Activated naive CD4-positive, alpha-beta T cell treated with anti-CD3 and anti-CD28 coated beads for 36 hours (primary cell): ENCODE measurements at regions not wholly inside any gene's neighbourhood (a gene's known extent, or its start where the extent isn't known, plus 50 kb on each side); places are given as distances from the start of the nearest gene placed in this dataset.

Experiments
- CTCF ChIA-PET: fragments of 350-600 bp; sonication (Branson Sonifier 250); formaldehyde crosslinking; loops from one replicate; lab custom pipeline; 2021; ENCODE audit warnings: antibody characterized with exemption; lab: Charles Lee
- DNase-seq: peaks from one replicate; pipeline ENCODE4 v3.0.0-alpha.2; 2020
- H3K27ac Mint-ChIP-seq: one replicate; pipeline ENCODE4 v1.8.0; 2021; ENCODE audit warnings: mild to moderate bottlenecking, mixed read lengths
- H3K27me3 Mint-ChIP-seq: one replicate; pipeline ENCODE4 v1.8.0; 2021; ENCODE audit warnings: low read depth, mixed read lengths
- H3K36me3 Mint-ChIP-seq: one replicate; pipeline ENCODE4 v1.8.0; 2021; ENCODE audit warnings: low read depth, mixed read lengths
- H3K4me1 Mint-ChIP-seq: one replicate; pipeline ENCODE4 v1.8.0; 2021; ENCODE audit warnings: low read depth, mixed read lengths
- H3K4me3 Mint-ChIP-seq: one replicate; pipeline ENCODE4 v1.8.0; 2021; ENCODE audit warnings: mild to moderate bottlenecking, moderate library complexity, mixed read lengths
- H3K9me3 Mint-ChIP-seq: one replicate; pipeline ENCODE4 v1.8.0; 2021; ENCODE audit warnings: mixed read lengths
- intact Hi-C: fragments of 100-400 bp; cut with micrococcal nuclease; formaldehyde crosslinking; loops from one replicate; pipeline ENCODE4 v1.15.1; 2023

DNA sequence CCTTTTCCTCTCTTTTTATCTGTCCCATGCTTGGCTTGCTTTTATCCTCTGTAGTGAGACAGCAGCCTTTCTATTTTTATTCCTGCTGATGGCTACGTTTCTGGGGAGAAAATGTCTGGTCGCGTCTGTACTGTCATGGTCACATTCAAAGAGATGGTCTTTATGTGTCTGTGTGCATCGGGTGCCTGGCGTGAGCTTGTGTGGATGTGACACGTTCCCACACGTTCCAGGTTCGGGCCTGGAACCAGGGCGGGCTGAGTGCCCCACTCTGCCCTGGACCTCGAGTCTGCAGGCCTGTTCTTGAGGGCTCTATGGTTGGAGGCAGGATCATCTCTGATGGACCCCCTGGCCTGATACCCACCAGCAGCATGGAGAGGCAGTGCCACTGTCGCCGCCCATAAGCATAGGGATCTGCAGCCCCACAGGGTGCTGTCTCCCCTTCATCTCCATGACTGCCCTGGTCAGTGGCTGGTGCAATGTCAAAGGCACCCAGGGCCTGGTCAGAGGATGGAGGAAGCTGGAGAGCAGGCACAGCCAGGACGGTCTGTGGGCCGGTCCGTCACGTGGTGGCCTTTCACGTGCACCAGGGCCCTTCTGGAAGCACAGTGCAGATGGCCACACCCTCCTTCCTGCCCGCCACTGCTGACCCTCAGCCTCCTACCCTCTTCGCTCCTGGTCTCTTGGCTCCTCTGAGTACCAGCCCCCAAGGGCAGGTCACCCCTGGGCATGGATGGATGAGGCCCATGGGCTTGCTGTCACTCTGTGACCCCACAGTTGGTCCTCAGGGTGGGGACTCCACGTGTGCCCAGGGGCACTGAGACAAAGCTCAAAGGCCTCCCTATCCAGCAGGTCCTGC is 149.2 kb upstream of the TWIST2 start:
- no peaks in the 10 kb centered on the region for H3K4me1 Mint-ChIP-seq
- H3K9me3 Mint-ChIP-seq = no peaks in the 10 kb centered on the region
- no peak overlapping the region for H3K4me3 Mint-ChIP-seq
- intact Hi-C loops = no loop called here
- no peak overlapping the region for H3K27ac Mint-ChIP-seq
- no peaks in the 10 kb centered on the region for H3K27me3 Mint-ChIP-seq
- H3K36me3 Mint-ChIP-seq = no peaks in the 10 kb centered on the region
- no peak for DNase-seq
- CTCF ChIA-PET = no interaction called here

DNA sequence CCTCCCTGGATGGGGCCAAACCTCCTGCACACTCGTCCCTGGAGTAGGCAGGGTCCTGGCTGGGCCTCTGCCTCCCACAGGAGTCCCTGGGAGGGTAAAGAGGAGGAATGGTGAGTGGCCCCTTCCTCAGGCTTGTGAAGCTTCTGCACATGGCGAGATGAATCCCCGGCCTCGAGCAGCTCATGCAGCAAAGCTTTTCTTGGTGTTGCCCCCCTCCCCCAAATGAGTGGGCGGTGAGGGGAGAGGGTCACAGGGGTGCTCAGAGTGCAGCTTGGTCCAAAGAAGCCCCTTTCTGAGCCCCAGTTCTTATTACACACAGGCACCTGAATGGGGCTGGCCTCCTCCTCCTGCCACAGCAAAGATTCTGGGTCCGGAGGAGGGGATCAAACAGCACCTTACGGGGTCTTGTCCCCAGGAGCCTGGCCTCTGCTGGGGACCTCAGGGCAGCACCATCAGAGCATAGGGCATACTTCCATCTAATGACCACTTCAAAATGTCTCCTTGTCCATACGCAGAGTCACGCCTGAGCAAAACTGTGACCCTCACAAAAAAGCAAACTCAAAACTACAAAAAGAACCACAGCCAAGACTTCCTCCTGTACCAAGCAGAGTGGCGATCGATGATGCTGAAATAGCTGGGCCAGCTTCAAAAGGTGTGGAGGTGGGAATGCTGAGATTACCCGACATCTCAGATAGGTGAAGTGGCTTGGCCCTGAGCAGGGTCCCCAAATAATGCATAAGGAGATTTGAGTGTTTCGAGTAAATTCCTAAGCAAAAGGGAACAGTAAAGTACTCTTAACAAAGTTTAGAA is 148.4 kb upstream of the TWIST2 start:
- CTCF ChIA-PET = no interaction called here
- no peak overlapping the region for H3K4me3 Mint-ChIP-seq
- H3K9me3 Mint-ChIP-seq = no peaks in the 10 kb centered on the region
- no peak overlapping the region for H3K27ac Mint-ChIP-seq
- no peaks in the 10 kb centered on the region for H3K4me1 Mint-ChIP-seq
- H3K36me3 Mint-ChIP-seq = no peaks in the 10 kb centered on the region
- DNase-seq = no peak
- intact Hi-C loops = no loop called here
- H3K27me3 Mint-ChIP-seq = no peaks in the 10 kb centered on the region

DNA sequence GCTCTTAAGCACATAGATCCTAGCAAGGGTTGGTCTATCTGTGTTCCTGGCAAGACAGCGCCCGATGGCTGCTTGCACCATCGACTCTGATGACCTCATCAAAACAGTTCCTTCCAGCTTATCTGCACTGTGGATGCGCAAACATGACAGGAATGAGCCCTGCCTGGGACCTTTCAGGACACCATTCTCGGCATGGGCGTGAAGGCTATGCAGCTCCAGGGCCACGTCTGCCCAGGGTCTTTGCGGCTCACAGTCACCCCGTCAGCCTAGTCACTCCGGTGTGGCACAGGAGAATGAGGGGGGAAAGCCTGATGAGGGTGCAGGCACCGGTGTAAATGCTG is 147.8 kb upstream of the TWIST2 start:
- CTCF ChIA-PET = no interaction called here
- DNase-seq = no peak
- Mint-ChIP-seq H3K4me3 (no peak overlapping the region), H3K27ac (no peak overlapping the region), H3K4me1 (no peaks in the 10 kb centered on the region), H3K36me3 (no peaks in the 10 kb centered on the region), H3K9me3 (no peaks in the 10 kb centered on the region), H3K27me3 (no peaks in the 10 kb centered on the region)
- intact Hi-C loops = no loop called here

DNA sequence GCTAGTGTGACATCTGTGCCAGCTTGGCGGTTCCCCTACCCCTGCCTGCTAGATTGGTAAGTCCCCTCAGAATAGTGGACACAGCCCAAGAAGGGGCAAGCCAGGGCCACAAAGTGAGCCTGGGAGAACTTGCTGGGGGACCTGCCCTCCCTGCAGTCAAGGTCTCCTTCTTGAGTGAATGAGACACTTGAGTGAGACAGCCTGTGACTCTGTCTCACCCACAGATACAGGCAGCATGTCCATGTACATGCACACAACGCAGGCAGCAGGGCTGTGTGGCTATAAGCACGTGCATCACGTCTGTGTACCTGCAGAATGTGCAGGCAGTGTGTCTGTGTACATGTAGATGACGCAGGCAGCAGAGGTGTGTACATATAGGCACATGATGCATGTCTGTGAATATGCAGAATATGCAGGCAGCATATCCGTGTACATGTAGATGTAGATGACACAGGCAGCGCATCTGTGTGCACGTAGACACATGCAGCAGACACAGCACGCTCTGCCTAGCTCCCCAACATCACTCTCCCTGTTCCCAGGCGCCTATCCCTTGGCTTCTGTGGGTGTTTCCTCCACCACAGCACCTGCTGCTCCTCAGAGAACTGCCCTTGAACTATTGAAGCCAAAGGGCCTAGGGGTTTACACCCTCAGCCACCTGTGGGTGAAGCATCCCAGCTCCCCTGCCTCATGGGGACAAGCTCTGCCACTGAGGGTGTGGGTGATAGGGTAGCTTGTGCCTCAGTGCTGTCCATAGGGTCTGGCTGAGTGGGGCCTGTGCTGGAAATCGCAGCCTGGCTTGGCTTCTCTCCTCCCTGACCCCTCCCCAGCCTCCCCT is 147.2 kb upstream of the TWIST2 start:
- no peaks in the 10 kb centered on the region for H3K9me3 Mint-ChIP-seq
- intact Hi-C loops = no loop called here
- no peaks in the 10 kb centered on the region for H3K36me3 Mint-ChIP-seq
- no peak overlapping the region for H3K27ac Mint-ChIP-seq
- H3K4me1 Mint-ChIP-seq = no peaks in the 10 kb centered on the region
- DNase-seq = no peak
- no peaks in the 10 kb centered on the region for H3K27me3 Mint-ChIP-seq
- CTCF ChIA-PET = no interaction called here
- no peak overlapping the region for H3K4me3 Mint-ChIP-seq

DNA sequence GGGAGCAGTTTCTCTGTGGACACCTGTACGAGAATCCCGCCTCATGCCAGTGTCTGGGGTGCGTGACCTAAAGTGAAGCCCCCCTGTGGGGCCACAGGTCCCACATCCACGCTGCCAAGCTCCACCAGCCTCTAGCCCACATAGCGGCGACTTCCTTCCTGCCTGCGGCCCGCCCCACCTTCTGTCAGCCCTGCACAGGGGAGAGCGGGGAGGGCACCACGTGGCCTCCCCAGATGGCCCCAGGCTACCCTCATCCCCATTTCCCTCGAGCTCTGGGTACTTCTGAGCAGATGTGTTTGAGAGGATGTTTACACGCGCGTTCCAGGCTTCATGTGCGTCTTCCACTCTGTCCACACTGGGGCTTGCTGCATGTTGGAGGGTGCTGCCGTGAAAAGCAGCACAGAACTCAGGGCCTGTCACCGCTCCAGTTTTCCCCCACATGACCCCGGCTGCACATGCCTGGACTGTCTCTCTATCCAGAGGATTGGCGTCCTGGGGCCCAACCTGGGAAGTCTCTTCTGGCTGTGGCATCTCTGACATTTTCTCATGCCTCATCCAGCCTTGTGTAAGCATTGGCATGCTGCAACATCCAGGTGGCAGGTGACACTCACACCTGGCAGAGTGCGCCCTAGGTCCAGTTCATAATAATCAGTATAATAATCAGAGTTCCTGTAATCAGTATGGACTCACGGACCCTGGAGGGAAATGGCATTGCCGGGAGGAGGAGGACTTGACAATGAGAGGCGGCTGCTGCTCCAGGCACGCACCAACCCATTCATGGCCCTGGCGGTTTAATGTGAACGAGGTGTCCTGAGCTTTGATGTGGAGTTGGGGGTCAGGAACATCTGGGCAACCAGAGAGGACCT is 146.3 kb upstream of the TWIST2 start:
- CTCF ChIA-PET = no interaction called here
- H3K4me1 Mint-ChIP-seq = no peaks in the 10 kb centered on the region
- no peak overlapping the region for H3K4me3 Mint-ChIP-seq
- H3K27me3 Mint-ChIP-seq = no peaks in the 10 kb centered on the region
- DNase-seq = no peak
- H3K27ac Mint-ChIP-seq = no peak overlapping the region
- no peaks in the 10 kb centered on the region for H3K36me3 Mint-ChIP-seq
- intact Hi-C loops = no loop called here
- no peaks in the 10 kb centered on the region for H3K9me3 Mint-ChIP-seq

GRCh38 chr2:238702276-238703052 is 145.4 kb upstream of the TWIST2 start:
- no peaks in the 10 kb centered on the region for H3K9me3 Mint-ChIP-seq
- CTCF ChIA-PET = no interaction called here
- H3K4me1 Mint-ChIP-seq = no peaks in the 10 kb centered on the region
- no peak overlapping the region for H3K4me3 Mint-ChIP-seq
- intact Hi-C loops = no loop called here
- no peak for DNase-seq
- H3K36me3 Mint-ChIP-seq = no peaks in the 10 kb centered on the region
- H3K27ac Mint-ChIP-seq = no peak overlapping the region
- no peaks in the 10 kb centered on the region for H3K27me3 Mint-ChIP-seq

- intact Hi-C loops = no loop called here
- Mint-ChIP-seq H3K27ac (no peak overlapping the region), H3K27me3 (no peaks in the 10 kb centered on the region), H3K4me3 (no peak overlapping the region), H3K36me3 (no peaks in the 10 kb centered on the region), H3K4me1 (no peaks in the 10 kb centered on the region), H3K9me3 (no peaks in the 10 kb centered on the region)
- DNase-seq = no peak
- CTCF ChIA-PET = no interaction called here
These were observed 144.9 kb upstream of the TWIST2 start for GRCh38 chr2:238703053-238703415.

GRCh38 chr2:238703436-238703835 is 144.4 kb upstream of the TWIST2 start:
- no peak for DNase-seq
- H3K9me3 Mint-ChIP-seq = no peaks in the 10 kb centered on the region
- intact Hi-C loops = no loop called here
- H3K27me3 Mint-ChIP-seq = no peaks in the 10 kb centered on the region
- no peaks in the 10 kb centered on the region for H3K4me1 Mint-ChIP-seq
- no peak overlapping the region for H3K4me3 Mint-ChIP-seq
- no peak overlapping the region for H3K27ac Mint-ChIP-seq
- CTCF ChIA-PET = no interaction called here
- no peaks in the 10 kb centered on the region for H3K36me3 Mint-ChIP-seq

- CTCF ChIA-PET = interaction anchor here (1.1 kb wide), 1 partner anchor 15 kb away, joined by 3 read pairs; no protein-coding TSS in a partner anchor
- no peaks in the 10 kb centered on the region for H3K9me3 Mint-ChIP-seq
- intact Hi-C loops = no loop called here
- peaks cover 3% of the 10 kb centered on the region for H3K27me3 Mint-ChIP-seq
- H3K36me3 Mint-ChIP-seq = no peaks in the 10 kb centered on the region
- DNase-seq = no peak
- H3K4me3 Mint-ChIP-seq = no peak overlapping the region
- H3K27ac Mint-ChIP-seq = no peak overlapping the region
- no peaks in the 10 kb centered on the region for H3K4me1 Mint-ChIP-seq
These were observed 143.2 kb upstream of the TWIST2 start for GRCh38 chr2:238704471-238705225.

DNA sequence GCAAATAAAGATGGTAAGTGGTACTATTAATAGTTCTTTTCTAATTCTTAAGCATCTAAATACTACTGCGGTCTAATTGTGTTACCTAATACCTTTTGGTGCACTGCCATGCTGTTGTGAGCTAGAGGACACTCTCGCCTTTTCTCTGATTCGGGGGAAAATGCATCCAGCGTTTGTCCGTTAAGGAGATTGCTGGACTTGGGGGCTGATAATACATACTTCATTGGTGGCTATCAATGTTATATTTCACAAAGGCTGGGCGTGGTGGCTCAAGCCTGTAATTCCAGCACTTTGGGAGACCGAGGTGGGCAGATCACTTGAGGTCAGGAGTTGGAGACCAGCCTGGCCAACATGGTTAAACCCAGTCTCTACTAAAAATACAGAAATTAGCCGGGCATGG is 141.7 kb upstream of the TWIST2 start:
- Mint-ChIP-seq H3K4me1 (no peaks in the 10 kb centered on the region), H3K27me3 (peaks cover 5% of the 10 kb centered on the region), H3K4me3 (no peak overlapping the region), H3K36me3 (no peaks in the 10 kb centered on the region), H3K9me3 (no peaks in the 10 kb centered on the region), H3K27ac (no peak overlapping the region)
- CTCF ChIA-PET = no interaction called here
- no peak for DNase-seq
- intact Hi-C loops = no loop called here

DNA sequence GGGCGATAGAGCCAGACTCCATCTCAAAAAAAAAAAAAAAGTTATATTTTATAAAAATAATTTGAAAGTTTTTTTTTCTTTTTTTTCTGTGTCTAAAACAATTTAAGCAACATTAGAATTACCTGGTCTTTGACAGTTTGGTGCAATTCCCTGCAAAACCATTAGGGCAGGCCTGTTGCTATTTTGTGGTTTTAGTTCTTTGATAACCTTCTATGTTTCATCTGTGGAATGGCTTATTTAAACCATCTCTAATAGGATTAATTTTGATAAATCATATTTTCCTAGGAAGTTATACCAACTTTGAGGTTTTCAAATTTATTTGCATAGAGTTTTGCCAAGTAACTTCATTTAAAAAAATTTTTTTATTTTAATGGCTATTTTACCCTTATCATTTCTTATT is 141.2 kb upstream of the TWIST2 start:
- Mint-ChIP-seq H3K4me3 (no peak overlapping the region), H3K27me3 (peaks cover 9% of the 10 kb centered on the region), H3K36me3 (no peaks in the 10 kb centered on the region), H3K9me3 (no peaks in the 10 kb centered on the region), H3K27ac (no peak overlapping the region), H3K4me1 (no peaks in the 10 kb centered on the region)
- no peak for DNase-seq
- intact Hi-C loops = no loop called here
- CTCF ChIA-PET = no interaction called here
